Stimulated activated CD4-positive, alpha-beta T cell treated with anti-CD3 and anti-CD28 coated beads, Interleukin-2, amount 100 ng/mL, for 24 hours (primary cell): ENCODE measurements at regions not wholly inside any gene's neighbourhood (a gene's known extent, or its start where the extent isn't known, plus 50 kb on each side); places are given as distances from the start of the nearest gene placed in this dataset.

Source experiments
- DNase-seq, 2 donors: peaks; one replicate each; pipeline ENCODE4 v3.0.0-alpha.2; 2020

- no peak for DNase-seq
Observed at GRCh38 chr2:195606179-195606578, 50.8 kb upstream of the SLC39A10 start.

- no peak for DNase-seq
Observed at GRCh38 chr2:195604706-195605105, 52.3 kb upstream of the SLC39A10 start.

DNA sequence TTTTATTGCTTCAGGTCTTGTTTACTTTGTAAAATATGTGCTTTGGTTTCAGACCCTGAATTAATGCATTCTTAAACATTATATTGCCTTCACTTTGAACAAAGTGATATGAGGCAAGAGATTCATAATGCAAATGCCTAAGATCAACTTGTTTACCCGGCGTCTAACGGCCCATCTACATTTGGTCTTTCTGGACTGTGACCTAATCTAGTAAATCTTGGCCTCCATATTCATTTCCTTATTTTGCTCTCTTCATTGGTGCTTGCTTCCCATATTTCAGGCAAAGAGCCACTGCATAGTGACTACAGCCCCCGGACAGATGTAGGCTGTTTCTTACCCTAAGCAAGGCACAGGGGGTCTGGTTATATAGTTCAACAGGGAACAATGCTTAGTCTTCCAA, 53.0 kb upstream of the SLC39A10 start:
- no peak for DNase-seq

- no peak for DNase-seq
Observed at GRCh38 chr2:195603408-195603807, 53.6 kb upstream of the SLC39A10 start.

GRCh38 chr2:195602687-195603086, 54.3 kb upstream of the SLC39A10 start:
- no peak for DNase-seq

DNA sequence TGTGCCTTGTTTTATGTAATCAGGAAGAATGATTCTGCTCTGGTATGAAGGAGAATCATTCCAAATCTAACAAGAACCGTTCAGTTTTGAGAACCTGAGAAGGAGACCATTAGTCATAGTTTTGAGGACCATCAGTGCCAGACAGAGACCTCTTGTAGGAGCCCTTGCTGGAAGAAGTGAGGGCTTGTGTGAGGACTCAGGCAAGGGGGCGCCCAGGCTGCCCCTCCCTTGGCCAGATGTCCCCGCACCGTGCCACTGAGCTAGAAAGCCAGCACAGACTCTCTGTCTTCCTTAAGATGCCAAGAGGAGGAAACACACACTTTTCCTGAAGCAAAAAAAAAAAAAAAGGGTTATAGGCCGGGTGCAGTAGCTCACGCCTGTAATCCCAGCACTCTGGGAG, 55.7 kb upstream of the SLC39A10 start:
- no peak for DNase-seq

- DNase-seq = no peak
Observed at GRCh38 chr2:195600778-195601177, 56.2 kb upstream of the SLC39A10 start.

- DNase-seq = no peak
Observed at GRCh38 chr2:195596840-195597239, 60.2 kb upstream of the SLC39A10 start.

DNA sequence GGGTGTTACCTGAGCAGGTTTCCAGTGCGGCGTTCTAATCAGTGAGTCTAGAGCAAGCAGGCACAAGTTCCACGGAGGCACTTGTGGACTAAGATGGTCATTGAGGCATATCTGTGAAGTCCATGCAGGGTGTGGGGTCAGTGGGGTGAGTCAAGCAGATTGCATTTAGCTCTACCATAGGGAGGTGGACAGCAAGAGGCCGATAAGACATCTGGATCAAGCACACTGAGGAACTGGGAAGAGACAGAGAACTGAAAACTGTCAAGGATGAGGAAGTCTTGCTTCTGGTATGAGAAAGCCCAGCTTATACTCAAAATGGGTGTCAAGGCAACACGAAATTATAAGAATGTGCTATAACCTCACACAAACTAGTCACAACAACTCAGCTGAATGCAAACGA, 61.2 kb upstream of the SLC39A10 start:
- no peak for DNase-seq

DNA sequence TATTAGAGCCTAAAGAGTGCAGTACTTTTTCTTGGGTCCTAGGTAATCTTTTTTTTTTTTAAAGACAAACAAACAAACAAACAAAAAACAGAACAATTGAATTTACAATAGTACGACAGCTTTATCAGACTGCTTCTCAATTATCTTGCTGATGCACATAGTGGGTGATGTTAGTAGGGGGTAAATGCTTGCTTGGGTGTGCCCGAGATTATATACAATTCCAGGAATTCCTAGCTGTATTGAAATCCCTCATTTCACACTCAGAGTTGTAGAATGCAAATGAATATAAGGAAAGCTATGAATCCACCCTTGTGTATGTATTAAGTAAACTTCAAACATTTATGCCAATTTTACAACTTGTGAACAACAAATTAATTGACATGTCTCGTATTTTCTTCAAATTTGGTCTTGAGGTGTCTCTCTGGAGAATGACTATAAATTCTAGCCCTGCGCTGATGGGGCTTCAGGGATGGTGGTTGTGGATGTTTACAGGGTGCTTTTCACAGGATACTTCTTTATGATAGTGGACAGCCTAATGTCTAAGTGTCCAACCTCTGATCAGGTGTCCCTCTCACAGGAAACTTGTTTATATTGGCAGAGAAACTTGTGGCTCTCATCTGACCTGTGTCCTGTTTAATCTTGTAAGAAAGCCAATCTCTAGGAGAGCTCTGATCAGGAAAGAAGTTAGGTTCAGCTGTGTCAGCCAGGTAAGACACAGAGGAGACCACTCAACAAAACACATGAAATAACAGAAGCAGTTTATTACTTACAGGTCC, 61.9 kb upstream of the SLC39A10 start:
- no peak for DNase-seq

- DNase-seq = no peak
Observed at GRCh38 chr2:195594248-195594647, 62.8 kb upstream of the SLC39A10 start.

DNA sequence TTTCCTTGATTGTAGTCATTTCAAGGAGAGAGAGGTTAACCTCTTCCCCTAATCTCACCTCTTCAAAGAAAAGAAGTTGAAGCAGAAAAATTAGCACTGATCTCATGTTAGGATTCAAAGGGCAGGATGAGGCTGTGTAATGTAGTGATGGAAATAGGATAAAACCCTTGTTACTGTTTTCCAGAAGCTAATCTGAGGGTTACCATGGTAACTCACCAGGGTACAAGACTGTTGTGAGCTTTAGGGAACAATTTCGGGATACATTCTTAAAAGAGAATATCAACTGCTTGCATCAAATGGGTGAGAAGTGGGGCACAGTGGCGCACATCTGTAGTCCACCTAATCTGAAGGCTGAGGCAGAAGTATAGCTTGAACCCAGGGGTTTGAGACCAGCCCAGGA, 64.9 kb upstream of the SLC39A10 start:
- DNase-seq = no peak

DNA sequence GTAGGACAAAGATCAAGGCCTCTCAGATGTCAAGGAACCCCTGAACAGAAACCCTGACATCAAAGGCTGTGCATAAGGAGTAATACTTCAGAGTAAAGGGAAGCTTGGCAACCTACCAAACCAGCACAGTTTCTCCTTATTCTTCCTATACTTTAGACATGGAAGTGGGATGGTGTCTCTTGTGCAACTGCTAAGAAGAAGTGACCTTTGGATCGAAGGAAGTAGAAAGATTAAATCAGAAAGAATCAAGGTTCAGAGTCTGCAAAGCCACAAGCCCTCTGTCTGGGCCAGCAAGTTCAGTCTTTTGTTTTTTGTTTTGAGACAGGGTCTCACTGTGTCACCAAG, 66.2 kb upstream of the SLC39A10 start:
- no peak for DNase-seq

DNA sequence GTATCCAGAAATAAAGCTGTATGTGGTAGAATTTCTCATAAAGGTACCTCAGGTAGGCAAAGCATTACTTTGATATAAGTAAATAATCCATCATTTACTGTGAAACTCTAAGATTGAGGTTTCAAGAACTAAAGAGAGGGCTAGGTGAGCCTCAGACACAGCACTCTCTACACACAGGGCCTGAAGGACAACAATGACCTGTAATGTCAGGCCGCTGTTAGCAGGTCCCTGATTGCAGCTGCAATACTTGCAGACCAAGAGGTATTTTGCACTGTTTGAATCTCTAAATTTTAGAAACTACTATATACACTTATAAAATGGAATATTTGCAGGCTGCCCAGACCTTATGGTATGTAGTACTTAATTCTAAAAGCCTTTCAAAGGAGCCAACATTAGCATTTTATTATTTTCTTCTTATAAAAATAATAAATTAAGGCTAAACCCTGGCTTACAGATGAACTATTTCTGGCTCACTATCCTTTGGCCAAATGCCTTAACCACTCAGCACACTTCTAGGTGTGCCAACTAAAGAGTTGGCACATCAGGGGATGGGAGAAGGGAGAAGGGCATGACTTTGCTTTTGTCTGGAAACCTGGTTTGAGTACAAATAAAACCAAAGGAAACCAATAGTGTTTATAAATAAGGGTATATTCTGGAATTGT, 66.7 kb upstream of the SLC39A10 start:
- DNase-seq = no peak

DNA sequence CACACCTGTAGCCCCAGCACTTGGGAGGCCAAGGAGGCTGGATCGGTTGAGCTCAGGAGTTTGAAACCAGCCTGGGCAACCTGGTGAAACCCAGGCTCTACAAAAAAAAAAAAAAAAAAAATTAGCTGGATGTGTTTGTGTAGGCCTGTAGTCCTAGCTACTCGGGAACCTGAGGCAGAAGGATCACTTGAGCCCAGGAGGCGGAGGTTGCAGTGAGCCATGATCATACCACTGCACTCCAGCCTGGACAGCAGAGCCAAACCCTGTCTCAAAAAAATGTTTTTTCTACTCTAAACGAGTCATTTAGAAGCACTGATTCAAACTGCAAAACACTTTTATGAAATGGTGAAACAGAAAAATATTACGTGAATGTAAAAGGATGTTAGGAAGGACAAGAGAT, 69.1 kb upstream of the SLC39A10 start:
- DNase-seq = no peak

GRCh38 chr2:195586062-195586714, 70.8 kb upstream of the SLC39A10 start:
- no peak for DNase-seq

DNA sequence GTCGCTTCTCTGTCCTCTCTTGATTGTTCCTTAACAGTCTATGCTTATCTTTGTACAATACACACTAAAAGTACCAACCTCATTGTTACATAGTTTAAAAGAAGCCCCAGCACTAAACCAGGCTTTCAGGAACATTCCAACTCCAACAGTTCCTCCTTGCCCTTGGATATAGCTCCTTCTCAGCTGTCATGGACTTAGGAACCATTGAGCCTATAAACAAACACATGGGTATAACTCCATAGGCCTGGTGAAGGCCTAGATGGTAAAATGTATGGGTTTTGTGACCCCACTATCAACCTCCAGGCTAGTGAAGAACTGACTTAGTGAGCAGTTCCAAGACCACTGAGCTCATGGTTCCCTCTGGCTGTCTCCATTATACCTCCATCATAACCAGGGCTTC, 74.8 kb upstream of the SLC39A10 start:
- DNase-seq = no peak

DNA sequence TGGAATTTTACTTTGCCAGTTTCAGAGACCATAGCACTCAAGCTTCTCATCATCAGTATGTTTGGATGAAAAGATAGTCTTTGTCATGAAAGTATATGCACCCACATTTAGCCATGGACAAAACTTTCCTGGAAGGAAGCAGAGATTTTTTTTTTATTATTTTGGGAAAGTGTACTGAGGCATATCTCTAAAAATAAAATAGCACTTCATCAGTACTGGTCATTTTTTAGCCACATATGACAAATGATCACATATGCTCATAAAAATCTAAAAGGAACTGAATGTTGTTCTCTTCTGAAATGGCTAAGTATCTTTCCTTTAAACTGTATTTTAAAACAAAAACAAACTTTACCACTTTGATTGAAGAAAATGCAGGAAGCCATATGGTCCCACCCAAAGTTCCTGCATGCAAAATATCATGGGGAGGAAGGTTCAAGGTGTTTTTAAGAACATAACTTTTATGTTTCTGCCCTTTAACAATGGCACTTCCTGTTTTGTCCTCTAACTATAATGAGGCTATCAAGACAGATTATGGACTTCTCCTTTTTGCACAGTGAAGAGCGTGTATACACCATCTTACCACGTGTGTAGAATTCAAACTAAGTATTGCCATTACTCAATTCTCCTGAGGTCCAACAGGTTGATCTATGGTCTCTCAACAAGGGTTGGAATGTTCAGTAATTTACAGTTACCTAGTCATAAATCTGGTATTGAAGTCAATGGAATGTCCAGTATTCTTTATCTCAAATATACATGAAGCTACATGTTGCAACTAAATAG, 77.1 kb upstream of the SLC39A10 start:
- DNase-seq = no peak

GRCh38 chr2:195575879-195576401, 81.1 kb upstream of the SLC39A10 start:
- no peak for DNase-seq

DNA sequence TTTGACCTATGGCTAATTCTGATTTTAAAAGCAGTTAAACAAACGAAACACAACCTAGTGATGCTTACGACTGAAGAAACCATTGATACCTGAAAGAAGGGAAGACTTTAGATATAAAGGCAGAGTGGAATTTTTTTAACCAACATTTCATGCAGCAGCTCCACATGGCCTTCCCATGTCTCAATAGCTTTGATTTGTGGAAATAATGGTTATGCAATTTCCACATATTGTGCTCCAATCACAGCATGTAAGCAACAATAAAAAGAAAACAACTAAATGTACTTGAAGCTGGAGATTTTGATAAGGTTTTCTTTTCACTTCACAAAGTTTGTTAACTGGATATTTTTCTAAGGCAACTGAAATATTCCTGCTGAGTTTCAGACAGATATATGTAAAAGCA, 82.0 kb upstream of the SLC39A10 start:
- no peak for DNase-seq

- no peak for DNase-seq
Observed at GRCh38 chr2:195574312-195574711, 82.7 kb upstream of the SLC39A10 start.

GRCh38 chr2:195572895-195573683, 83.9 kb upstream of the SLC39A10 start:
- DNase-seq = no peak
